ENCODE measurements at regions not wholly inside any gene's neighbourhood (a gene's known extent, or its start where the extent isn't known, plus 50 kb on each side); places are given as distances from the start of the nearest gene placed in this dataset.

DNA sequence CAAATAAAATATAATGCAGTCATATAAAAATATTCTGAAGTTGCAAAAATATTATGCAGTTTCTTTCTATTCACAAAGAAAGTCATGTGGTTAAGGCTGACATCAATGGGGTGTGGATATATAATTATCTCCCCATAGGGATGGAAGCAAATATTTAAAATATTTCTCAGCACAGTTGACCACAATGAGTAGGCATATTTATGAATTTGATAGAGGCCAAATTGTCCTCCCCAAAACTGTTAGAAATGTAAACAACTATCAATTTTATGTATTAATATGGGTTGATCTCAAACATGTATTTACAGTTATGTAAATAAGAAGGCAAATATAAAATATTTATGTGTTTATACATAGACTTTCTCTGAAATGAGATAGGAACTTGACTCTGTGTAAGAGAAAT lies 246.0 kb upstream of the CBLB start:
- TF ChIP-seq, protein P1, sequence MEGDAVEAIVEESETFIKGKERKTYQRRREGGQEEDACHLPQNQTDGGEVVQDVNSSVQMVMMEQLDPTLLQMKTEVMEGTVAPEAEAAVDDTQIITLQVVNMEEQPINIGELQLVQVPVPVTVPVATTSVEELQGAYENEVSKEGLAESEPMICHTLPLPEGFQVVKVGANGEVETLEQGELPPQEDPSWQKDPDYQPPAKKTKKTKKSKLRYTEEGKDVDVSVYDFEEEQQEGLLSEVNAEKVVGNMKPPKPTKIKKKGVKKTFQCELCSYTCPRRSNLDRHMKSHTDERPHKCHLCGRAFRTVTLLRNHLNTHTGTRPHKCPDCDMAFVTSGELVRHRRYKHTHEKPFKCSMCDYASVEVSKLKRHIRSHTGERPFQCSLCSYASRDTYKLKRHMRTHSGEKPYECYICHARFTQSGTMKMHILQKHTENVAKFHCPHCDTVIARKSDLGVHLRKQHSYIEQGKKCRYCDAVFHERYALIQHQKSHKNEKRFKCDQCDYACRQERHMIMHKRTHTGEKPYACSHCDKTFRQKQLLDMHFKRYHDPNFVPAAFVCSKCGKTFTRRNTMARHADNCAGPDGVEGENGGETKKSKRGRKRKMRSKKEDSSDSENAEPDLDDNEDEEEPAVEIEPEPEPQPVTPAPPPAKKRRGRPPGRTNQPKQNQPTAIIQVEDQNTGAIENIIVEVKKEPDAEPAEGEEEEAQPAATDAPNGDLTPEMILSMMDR (IDR thresholded peaks at IDR 0.05) = no peak
- no peak for TF ChIP-seq POLR2A (IDR thresholded peaks at IDR 0.05)
